HG03342 (cell line): ENCODE measurements at regions not wholly inside any gene's neighbourhood (a gene's known extent, or its start where the extent isn't known, plus 50 kb on each side); places are given as distances from the start of the nearest gene placed in this dataset.
"Not testable (repeated sequence)": the region's sequence is repeated elsewhere in the genome, so short reads cannot be mapped to it uniquely, and the experiment has no call there.

ENCODE experiments used
- ATAC-seq: cut with Tn5 transposase; IDR thresholded peaks from one replicate; pipeline ENCODE4 v1.9.1; 2021; ENCODE audit warnings: mild to moderate bottlenecking, moderate library complexity; ENCODE audit not compliant: unreplicated experiment

DNA sequence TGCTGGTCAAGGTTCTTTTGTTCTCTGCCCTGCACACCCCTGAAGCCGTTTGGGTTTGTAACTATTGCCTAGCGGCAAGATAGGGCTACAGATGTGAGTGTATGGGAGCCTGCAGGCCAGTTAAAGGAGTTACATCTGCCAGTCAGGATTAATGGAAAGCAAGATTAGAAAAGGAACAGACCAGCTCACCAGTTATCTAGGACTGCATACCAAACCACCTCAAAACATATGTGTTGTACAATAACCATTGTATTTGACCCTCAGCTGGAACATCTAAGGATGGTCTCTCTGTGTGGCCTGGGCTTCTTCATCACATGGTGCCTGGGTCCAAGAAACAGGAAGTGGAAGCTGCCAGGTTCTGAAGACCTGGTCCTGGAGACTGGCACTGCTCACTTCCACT is 52.5 kb upstream of the FBXO28 start:
- ATAC-seq = no peak

DNA sequence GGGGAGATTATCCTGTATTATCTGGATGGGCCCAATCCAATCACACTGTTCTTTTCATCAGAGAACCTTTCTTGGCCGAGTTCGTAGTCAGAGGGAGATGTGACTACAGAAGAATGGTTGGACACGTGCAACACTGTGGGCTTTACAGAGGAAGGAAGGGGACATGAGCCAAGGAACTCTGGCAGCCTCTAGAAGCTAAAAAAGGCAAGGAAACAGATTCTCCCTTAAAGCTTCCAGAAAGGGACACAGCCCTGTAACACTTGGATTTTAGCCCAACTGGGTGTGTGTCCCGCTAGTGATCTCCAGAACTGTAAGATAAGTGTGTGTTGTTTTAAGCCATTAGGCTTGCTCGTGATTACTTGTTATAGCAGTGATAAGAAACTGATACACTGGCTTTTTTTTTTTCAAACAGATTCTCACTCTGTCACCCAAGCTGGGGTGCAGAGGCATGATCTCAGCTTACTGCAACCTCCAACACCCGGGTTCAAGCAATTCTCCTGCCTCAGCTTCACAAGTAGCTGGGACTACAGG is 53.9 kb upstream of the FBXO28 start:
- ATAC-seq = no peak

DNA sequence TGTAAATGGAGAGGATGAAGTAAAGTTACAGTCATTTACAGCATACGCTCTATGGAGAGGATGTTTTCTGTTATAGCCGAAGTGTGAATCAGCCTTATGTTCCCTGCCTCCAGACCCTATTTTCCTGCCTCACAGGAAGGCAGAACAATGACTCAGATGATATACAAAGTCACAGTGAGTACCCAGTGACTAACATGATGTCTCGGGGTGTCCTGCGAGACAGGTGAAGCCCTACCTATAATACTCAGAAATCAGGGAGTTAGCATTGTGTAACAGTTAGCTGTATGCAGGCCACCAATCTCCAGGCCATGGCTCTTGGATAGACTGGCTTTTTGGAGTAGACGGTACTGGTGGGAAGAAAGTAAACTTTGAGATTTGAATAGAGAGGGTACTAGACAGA is 55.6 kb upstream of the FBXO28 start:
- ATAC-seq = no peak

DNA sequence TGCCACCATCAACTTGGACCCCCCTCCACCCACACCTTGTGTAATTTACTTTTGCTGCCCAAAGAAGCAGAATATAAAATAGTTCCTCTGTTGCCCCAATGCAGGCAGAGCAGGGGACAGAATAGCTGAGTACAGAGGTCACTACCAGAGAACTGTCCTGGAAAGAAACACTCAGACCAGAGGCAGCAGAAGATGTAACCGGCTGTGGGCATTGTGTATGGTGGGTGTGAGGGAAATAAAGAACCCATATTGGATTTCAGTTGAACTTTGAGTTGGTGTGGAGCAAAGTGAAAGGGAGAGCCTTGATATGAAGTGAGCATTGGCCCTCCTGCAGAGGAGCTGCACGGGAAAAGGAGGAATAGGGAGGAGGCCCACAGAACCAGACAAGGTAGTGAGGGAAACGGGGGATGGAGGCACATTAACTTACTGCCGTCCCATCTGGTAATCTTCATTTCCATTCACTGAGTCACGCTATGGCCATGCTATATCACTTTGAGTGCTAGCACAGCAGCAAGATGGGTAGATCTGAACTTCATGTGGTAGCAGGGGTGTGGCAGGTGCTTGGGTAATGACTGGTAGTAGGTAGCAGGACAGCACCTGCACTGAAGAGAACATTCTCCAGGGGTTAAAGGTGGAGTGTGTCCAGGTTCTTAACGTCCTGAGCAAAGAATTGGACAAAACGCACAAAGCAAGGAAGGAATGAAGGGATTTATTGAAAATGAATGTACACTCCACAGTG is 56.3 kb upstream of the FBXO28 start:
- ATAC-seq = no peak

DNA sequence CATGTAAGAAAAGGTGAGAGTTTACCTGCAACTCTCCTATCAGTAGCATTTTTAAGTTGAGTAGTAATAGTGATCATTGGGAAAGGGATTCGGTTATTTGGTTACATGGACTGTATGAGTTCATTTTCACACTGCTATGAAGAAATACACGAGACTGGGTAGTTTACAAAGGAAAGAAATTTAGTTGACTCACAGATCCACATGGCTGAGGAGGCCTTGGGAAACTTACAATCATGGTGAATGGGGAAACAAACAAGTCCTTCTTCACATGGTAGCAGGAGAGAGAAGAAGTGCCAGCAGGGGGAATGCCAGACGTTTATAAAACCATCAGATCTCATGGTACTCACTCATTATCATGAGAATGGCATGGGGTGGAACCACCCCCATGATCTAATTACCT is 59.3 kb upstream of the FBXO28 start:
- ATAC-seq = no peak

DNA sequence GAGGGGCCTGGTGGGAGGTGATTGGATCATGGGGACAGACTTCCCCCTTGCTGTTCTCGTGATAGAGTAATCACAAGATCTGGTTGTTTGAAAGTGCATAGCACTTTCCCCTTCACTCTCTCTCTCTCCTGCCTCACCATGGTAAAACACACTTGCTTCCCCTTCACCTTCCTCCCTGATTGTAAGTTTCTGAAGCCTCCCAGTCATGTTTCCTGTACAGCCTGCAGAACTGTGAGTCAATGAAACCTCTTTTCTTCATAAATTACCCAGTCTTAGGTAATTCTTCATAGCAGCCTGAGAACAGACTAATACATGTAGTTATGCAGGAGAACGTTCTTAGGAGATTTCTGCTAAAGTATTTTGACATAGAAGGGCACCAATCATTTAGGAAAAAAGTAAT is 59.9 kb upstream of the FBXO28 start:
- ATAC-seq = no peak

DNA sequence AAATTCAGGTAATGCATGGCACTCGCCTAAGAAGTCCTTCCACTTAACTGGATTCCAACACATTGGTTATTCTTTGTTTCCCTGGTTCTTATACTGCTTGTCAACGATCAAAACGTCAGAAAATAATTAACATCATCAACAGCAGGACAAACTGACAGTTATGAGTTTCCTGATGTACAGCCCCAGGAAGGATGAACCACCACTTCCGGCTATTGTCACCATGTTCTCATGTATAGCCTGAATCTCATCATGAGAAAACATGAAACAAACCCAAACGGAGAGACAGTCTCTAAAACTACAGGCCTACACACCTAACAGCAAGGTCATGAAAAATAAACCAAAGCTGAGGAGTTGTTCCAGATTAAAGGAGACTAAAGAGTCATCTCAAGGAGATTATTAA is 60.5 kb upstream of the FBXO28 start:
- ATAC-seq = no peak

DNA sequence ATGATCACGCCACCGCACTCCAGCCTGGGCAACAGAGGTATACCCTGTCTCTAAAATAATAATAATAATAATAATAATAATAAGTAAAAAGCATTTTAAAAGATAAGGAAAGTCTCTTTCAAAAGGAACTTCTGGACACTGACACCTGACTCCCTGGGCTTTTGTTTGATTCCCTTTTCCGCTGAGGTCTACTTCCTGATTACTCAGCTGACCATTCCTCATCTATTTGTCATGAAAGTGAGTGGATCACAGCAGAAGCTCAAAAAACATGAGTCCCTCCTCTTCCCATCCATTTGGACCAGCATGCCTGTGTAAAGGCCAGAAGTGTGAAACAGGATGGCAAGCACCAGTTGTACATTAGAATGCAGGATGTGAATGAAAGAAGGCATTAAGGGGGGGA is 61.1 kb upstream of the FBXO28 start:
- ATAC-seq = no peak

DNA sequence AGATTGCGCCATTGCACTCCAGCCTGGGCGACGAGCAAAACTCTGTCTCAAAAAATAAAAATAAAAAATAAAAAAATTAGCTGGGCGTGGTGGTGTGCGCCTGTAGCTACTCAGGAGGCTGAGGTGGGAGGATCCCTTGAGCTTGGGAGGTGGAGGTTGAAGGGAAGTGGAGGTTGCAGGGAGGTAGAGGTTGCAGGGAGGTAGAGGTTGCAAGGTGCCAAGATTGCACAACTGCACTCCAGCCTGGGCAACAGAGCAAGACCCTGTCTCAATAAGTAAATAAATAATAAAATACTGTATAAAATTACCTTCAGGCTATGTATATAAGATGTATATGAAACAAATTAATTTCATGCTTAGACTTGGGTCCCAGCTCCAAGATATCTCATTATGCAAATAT is 62.1 kb upstream of the FBXO28 start:
- ATAC-seq = not testable (repeated sequence)

DNA sequence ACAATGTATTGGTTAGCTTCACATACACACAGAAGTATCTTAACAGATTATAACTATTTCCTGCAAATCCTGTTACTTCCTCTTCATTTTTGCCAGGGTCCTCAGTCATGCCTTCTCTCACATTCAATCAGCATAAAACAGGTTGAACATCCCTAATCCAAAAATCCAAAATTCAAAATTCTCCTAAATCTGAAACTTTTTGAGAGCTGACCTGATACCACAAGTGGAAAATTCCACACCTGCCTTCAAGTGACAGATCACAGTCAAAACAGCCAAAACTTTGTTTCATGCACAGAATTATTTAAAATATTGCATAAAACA is 62.9 kb upstream of the FBXO28 start:
- no peak for ATAC-seq

DNA sequence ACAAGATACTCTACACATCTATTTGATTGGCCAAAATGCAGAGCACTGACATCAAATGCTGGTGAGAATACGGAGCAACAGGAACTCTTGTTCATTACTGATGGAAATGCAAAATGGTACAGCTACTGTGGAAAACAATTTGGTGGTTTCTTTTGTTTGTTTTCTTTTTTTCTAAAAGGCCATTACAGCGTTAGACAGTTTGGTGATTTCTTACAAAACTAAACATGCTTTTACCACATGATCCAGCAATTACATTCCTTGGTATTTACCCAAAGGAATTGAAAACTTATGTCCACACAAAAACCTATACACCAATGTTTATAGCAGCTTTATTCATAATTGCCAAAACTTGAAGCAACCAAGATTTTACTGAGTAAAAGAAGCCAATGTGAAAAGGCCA is 66.4 kb upstream of the FBXO28 start:
- ATAC-seq = no peak

DNA sequence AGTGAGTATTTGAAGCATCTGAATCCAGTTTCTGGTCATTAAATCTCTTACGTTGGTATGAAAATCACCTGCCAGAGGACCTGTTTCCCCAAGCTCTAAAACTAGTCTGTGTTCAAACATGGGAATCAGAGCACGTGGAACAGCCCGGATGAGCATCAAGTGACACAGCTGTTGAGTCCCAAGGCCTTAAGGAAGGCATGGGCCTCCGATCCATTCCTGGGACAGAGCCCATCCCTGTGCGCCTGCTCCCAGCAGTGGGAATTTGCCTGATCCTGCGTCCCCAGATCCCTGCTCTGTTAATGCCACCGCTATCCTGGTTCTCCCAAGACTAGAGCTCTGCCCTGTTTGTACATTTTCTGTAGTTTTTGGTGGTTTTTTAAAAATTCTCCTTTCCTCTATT is 68.4 kb upstream of the FBXO28 start:
- no peak for ATAC-seq

DNA sequence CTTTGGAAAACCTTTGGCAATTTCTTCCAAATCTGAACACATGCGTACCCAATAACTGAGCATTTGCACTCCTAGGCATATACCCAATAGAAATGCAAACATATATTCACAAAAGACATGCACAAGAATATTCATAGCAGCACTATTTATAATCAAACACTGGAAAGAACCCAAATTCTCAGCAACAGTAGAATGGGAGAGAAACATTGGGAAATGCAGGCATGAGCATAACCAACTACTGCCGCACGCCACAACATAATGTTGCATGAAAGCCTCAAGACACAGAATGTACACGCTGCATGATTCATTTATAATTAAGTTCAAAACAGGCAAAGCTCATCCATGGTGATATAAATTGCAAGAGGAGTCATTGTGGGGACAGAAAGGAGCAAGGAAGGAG is 69.5 kb upstream of the FBXO28 start:
- no peak for ATAC-seq

DNA sequence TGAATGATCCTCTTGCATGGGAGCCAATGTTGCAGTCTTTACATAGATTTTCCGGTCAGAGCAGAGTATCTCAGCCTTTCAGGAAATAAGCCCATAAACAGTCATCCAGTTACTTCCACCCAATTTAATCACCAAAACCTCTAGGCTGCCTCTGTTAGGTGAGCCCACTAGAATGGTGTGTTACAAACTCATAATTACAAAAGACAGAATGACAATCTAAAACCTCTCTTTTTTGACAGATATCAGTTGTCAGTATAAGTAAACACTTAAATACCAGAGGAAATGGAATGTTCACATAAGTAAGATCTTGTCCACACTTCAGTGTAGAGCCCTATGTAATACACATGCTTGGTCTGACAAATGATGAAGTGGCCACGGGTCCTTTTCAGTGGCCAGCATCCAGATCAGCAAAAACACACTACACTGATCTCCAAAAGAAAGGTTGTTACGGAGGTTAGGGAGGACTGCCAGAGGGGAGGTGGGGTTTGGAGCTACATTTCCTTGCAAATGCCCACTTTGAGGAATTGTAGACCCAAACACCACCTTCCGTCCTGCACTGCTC is 71.3 kb upstream of the FBXO28 start:
- ATAC-seq = no peak

DNA sequence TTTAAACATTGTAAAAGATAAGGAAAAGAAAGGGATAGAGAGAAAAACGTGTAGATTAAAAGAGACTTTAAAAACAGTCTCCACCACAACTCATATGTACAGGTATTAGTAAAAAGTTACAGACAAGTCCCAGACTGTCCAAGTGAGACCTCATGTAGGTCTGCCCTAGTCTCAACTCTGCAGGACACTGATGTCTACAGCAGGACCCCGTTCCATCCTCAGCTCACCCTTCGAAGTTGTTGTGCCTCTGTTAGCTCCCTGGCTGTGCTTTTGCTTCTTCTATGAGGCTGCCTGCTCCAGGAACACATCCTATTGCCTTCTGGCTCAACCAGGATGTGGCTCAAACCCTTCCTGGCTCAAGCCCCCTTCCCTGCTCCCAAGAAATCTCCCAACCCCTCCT is 72.9 kb upstream of the FBXO28 start:
- ATAC-seq = no peak

DNA sequence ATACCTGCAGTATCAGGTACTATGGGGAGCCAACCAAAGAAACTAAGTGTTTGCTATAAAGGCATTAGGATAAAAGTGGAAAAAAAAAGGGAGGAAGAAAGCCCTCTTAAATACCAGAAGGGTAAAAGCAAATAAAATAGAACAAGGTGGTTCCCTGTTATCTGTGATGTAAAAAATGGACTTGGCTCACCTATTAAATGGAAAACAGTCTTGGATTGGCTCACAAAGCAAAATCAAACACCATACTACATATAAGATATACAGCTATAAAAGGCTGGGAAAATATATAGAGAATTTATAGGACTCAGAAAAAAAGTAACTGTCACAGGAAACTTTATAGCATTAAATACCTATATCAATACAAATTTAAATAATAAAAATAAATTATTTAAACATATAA is 73.5 kb upstream of the FBXO28 start:
- not testable (repeated sequence) for ATAC-seq

DNA sequence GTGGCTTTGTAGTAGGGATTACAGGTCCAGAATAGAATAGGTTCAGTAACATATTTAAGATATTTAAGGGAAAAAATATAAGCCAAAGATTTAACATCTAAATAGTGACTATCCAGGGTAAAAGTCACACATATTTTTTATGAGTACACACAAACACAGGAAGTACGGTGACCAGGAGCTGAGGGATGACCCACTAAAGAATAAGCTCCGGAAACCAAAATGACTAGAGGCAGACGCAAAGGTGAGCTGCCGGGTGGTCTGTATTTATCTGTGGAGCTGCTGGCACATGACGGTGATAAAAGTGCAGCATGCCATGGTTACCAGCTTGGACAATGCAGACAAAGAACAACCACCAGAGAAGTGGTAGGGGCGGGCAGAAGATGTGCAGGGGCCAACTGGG is 73.9 kb upstream of the FBXO28 start:
- ATAC-seq = not testable (repeated sequence)

DNA sequence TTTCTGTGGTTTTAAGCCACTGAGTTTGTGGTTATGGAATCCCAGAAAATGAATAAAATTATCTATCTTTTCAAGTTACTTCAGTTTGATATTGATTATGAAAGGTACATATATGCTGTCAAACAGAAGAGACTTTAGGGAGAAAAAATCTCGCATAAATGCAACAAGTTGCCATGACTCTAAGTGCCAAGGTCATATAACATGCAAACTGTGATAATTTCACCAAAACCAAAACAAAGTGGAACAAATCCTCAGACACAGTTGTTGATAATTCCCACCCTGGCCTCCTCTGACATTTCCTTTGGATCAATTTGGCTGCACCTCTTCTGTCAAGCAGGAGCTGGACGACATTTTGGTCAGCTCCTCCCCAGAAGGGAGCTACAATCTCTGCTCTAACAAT is 75.1 kb upstream of the FBXO28 start:
- ATAC-seq = not testable (repeated sequence)

DNA sequence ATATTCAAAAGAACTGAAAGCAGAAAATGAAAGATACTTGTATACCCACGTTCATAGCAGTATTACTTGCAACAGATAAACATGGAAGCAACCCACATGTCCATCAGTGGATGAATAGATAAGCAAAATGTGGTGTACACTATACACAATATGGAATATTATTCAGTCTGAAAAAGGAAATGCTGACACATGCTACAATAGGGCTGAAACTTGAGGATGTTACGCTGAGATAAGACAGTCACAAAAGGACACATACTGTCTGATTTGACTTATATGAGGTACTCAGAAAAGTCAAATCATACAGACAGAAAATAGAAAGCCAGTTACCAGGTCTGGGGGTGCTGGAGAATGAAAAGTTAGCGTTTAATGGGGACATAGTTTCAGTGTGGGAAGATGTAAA is 76.5 kb upstream of the FBXO28 start:
- ATAC-seq = not testable (repeated sequence)

DNA sequence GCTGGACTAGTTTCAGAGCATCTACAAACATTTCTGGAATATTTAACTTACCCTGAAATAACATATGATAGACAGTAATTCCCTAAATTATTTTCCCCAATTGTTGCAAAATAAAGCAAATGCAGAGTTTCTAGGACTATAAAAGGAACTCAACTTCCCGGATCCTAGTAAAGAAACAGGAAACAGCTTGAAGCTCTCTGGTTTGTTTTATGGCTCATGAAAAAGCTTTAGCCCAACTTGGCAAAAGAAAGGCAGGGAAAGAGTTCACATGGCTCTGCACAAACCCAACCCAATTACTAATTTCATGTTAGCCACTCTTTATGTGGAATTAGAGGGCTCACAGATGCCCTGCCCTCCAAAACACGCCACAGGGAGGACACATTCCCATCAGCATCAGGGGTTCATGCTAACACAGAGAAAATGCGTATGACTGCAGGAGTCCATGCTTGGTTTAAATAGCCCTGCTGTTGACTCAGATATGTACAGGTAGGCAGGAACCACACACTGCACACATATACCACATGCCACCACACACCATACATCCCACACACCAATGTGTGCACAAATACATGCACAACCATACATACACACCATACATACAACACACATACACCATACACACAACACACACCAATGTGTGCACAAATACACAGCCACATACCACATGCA is 81.2 kb upstream of the FBXO28 start:
- not testable (repeated sequence) for ATAC-seq

DNA sequence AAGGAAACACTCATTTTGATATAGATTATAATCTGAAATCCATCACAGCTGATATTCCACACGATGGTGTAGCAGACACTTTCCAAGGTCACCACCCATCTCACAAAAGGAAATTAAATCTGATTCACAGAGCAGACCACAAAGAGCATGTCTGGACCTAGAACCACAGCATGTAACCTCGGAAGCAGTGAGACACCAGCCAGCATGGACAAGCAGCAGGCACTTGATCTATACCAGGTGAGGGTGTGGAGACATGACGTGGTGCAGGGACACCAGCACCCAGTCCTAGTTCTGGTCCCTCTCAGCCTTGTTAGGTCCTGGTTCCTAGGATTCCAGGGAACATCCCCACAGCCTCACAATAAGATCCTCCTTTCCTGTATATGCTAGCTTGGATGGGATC is 81.9 kb upstream of the FBXO28 start:
- ATAC-seq = not testable (repeated sequence)

DNA sequence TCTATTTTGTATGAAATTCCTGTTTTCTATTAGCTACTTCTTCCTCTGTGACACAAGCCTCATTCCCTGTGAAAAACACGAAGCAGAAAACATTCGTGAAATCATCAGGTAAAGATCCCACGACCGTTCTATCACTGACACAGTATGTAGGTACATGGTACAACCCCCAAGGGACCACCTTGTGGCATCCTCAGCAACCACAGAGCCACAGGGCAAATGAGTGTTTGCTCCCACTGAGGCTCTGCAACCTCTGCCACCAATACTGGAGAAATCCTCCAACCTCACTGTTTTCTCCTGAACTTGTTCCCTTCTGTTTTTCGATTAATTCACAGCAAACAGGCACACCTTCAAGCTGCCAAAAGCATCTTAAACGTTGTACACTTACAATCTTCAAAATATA is 83.7 kb upstream of the FBXO28 start:
- ATAC-seq = not testable (repeated sequence)
